ENCODE measurements at regions not wholly inside any gene's neighbourhood (a gene's known extent, or its start where the extent isn't known, plus 50 kb on each side); places are given as distances from the start of the nearest gene placed in this dataset.
"Not testable (repeated sequence)": the region's sequence is repeated elsewhere in the genome, so short reads cannot be mapped to it uniquely, and the experiment has no call there.

DNA sequence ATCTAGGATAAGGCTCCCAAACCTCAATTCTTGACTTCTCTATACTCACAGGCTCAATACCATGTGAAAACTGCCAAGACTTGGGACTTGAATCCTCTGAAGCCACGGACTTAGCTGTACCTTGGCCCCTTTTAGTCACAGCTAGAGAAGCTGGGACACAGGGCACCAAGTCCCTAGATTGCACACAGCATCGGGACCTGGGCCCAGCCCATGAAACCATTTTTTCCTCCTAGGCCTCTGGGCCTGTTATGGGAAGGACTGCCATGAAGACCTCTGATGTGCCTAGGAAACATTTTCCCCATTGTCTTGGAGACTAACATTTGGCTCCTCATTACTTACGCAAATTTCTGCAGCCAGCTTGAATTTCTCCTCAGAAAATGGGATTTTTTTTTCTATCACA, 1011.8 kb upstream of the DDX18 start:
- Histone ChIP-seq H3K4me1 (ENCODE audit: insufficient read depth, low read length, poor library complexity, severe bottlenecking) (no peaks in the 10 kb centered on the region), H3K9me2 (ENCODE audit: insufficient read depth, low read length) (no peaks in the 10 kb centered on the region), H3K9me3 (ENCODE audit: low read length) (no peaks in the 10 kb centered on the region), H2AFZ (ENCODE audit: low read length) (no peak overlapping the region), H3K4me3 (ENCODE audit: low read depth, low read length, poor library complexity, severe bottlenecking) (no peak overlapping the region), H3K27ac (ENCODE audit: low read depth, low read length, poor library complexity, severe bottlenecking) (no peak overlapping the region), H3K4me2 (ENCODE audit: low read length) (no peak overlapping the region), H3K79me2 (ENCODE audit: insufficient read depth, low read depth, low read length) (no peaks in the 10 kb centered on the region), H4K20me1 (ENCODE audit: insufficient read depth, low read length) (no peaks in the 10 kb centered on the region), H3K36me3 (ENCODE audit: insufficient read depth, low read length) (no peaks in the 10 kb centered on the region)
- no TSS peak for BruUV-seq (replicated peaks)
- intact Hi-C loops (cut with micrococcal nuclease; ENCODE audit: unreplicated experiment), result no loop called here
- POLR2A ChIA-PET, result no interaction called here
- CTCF ChIA-PET (ENCODE audit: unreplicated experiment), result no interaction called here
- TF ChIP-seq CTCF (conservative IDR thresholded peaks at IDR 0.05; ENCODE audit: low read length), result no peak
- no peak for TF ChIP-seq EZH2phosphoT487 (IDR thresholded peaks at IDR 0.05; ENCODE audit: borderline replicate concordance, low read depth, low read length)
- no peak for DNase-seq (ENCODE audit: low spot score)

DNA sequence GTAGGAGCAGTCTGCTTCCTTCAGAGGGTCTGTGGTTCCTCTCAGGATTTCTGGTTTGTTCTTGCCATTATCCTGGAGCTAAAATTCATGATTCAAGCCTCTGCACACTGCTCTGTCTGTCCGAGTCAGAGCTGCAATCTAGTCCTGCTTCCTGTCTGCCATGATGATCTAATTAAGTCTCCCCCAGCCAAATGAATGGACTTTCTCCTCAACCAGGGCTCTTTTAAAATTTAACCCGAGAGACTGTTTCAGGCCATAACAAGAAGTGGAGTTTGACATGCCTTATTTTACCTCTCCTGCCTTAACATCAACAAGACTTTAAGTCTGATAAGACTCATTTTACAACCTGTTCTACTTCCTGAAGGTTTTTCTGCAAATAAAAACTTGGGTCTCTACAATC, 1009.6 kb upstream of the DDX18 start:
- no peaks in the 10 kb centered on the region for H3K36me3 ChIP-seq (ENCODE audit: insufficient read depth, low read length)
- CTCF ChIA-PET (ENCODE audit: unreplicated experiment), result no interaction called here
- intact Hi-C loops (cut with micrococcal nuclease; ENCODE audit: unreplicated experiment), result no loop called here
- H3K4me1 ChIP-seq (ENCODE audit: insufficient read depth, low read length, poor library complexity, severe bottlenecking), result no peaks in the 10 kb centered on the region
- H3K4me3 ChIP-seq (ENCODE audit: low read depth, low read length, poor library complexity, severe bottlenecking), result no peak overlapping the region
- no peak overlapping the region for H3K4me2 ChIP-seq (ENCODE audit: low read length)
- no peak for DNase-seq (ENCODE audit: low spot score)
- no peaks in the 10 kb centered on the region for H3K79me2 ChIP-seq (ENCODE audit: insufficient read depth, low read depth, low read length)
- no TSS peak for BruUV-seq (replicated peaks)
- H3K27ac ChIP-seq (ENCODE audit: low read depth, low read length, poor library complexity, severe bottlenecking), result no peak overlapping the region
- POLR2A ChIA-PET, result no interaction called here
- no peaks in the 10 kb centered on the region for H4K20me1 ChIP-seq (ENCODE audit: insufficient read depth, low read length)
- H3K9me2 ChIP-seq (ENCODE audit: insufficient read depth, low read length), result no peaks in the 10 kb centered on the region
- no peak for TF ChIP-seq CTCF (conservative IDR thresholded peaks at IDR 0.05; ENCODE audit: low read length)
- TF ChIP-seq EZH2phosphoT487 (IDR thresholded peaks at IDR 0.05; ENCODE audit: borderline replicate concordance, low read depth, low read length), result no peak
- no peak overlapping the region for H2AFZ ChIP-seq (ENCODE audit: low read length)
- H3K9me3 ChIP-seq (ENCODE audit: low read length), result no peaks in the 10 kb centered on the region

DNA sequence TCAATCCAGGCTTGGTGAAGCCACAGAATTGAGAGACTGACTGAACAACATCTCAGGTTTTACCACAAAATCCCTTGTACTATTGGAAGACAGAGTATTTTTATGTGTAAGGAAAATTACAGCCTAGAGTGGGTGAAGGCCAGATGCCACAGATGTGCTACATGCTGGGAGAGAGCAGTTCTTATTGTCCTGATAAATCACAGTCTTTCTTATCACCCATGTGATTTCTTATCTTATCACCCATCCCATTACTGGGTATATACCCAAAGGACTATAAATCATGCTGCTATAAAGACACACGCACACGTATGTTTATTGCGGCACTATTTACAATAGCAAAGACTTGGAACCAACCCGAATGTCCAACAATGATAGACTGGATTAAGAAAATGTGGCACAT, 1008.0 kb upstream of the DDX18 start:
- H3K4me2 ChIP-seq (ENCODE audit: low read length); H3K27ac ChIP-seq (ENCODE audit: low read depth, low read length, poor library complexity, severe bottlenecking); H3K4me1 ChIP-seq (ENCODE audit: insufficient read depth, low read length, poor library complexity, severe bottlenecking); DNase-seq (ENCODE audit: low spot score); intact Hi-C loops (cut with micrococcal nuclease; ENCODE audit: unreplicated experiment); H3K79me2 ChIP-seq (ENCODE audit: insufficient read depth, low read depth, low read length); H3K36me3 ChIP-seq (ENCODE audit: insufficient read depth, low read length); H3K9me3 ChIP-seq (ENCODE audit: low read length); POLR2A ChIA-PET; BruUV-seq (replicated peaks); H3K4me3 ChIP-seq (ENCODE audit: low read depth, low read length, poor library complexity, severe bottlenecking); H4K20me1 ChIP-seq (ENCODE audit: insufficient read depth, low read length); CTCF ChIA-PET (ENCODE audit: unreplicated experiment); H3K9me2 ChIP-seq (ENCODE audit: insufficient read depth, low read length); H2AFZ ChIP-seq (ENCODE audit: low read length): not testable (repeated sequence)
